AG10803 (cell line): ENCODE measurements at regions not wholly inside any gene's neighbourhood (a gene's known extent, or its start where the extent isn't known, plus 50 kb on each side); places are given as distances from the start of the nearest gene placed in this dataset.
A peak's percentile ranks its signal among the peaks of the same experiment; 100 is the strongest.

Experiments used
- DNase-seq: peaks from one replicate; pipeline ENCODE4 v3.0.0; 2010; ENCODE audit warnings: low read depth
- H3K4me3 ChIP-seq: 2 replicates; pipeline ENCODE4 v1.5.1; 2011; ENCODE audit warnings: mild to moderate bottlenecking, low read length, control low read depth
- TF ChIP-seq, protein P1 (sequence below): conservative IDR thresholded peaks from 2 replicates; pipeline ENCODE4 v1.5.1; 2011; ENCODE audit warnings: mild to moderate bottlenecking, low read length, control low read depth, inconsistent platforms

GRCh38 chr1:11414926-11415538, 63.9 kb upstream of the DISP3 start:
- TF ChIP-seq, protein P1, sequence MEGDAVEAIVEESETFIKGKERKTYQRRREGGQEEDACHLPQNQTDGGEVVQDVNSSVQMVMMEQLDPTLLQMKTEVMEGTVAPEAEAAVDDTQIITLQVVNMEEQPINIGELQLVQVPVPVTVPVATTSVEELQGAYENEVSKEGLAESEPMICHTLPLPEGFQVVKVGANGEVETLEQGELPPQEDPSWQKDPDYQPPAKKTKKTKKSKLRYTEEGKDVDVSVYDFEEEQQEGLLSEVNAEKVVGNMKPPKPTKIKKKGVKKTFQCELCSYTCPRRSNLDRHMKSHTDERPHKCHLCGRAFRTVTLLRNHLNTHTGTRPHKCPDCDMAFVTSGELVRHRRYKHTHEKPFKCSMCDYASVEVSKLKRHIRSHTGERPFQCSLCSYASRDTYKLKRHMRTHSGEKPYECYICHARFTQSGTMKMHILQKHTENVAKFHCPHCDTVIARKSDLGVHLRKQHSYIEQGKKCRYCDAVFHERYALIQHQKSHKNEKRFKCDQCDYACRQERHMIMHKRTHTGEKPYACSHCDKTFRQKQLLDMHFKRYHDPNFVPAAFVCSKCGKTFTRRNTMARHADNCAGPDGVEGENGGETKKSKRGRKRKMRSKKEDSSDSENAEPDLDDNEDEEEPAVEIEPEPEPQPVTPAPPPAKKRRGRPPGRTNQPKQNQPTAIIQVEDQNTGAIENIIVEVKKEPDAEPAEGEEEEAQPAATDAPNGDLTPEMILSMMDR, result no peak
- no peak for DNase-seq
- no peak overlapping the region for H3K4me3 ChIP-seq

GRCh38 chr1:11417162-11417561, 61.8 kb upstream of the DISP3 start:
- peak; percentile 15 for DNase-seq
- TF ChIP-seq, protein P1, result no peak
- H3K4me3 ChIP-seq, result no peak overlapping the region

- H3K4me3 ChIP-seq, result no peak overlapping the region
- TF ChIP-seq, protein P1, result no peak
- no peak for DNase-seq
These were observed 60.9 kb upstream of the DISP3 start for GRCh38 chr1:11418056-11418455.

DNA sequence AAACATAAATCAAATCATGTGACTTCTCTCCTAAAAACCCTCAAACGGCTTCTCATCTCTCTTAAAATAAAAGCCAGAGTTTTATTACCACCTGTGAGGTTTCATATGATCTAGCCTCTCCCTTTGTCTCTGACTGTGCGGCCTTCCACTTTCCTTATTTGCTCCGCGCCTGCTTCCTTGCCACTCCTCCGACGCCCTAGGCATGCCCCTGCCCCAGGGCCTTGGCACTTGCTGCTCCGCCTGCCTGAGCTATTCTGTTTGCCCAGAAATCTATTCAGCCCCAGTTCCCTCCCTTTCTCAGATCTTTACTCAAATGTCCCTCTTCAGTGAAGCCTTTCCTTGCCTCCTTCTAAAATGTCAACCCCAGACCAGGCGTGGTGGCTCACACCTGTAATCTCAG, 57.5 kb upstream of the DISP3 start:
- DNase-seq, result no peak
- H3K4me3 ChIP-seq, result no peak overlapping the region
- TF ChIP-seq, protein P1, result no peak

GRCh38 chr1:11422686-11423085, 56.3 kb upstream of the DISP3 start:
- TF ChIP-seq, protein P1, result no peak
- no peak overlapping the region for H3K4me3 ChIP-seq

GRCh38 chr1:11426617-11427016, 52.3 kb upstream of the DISP3 start:
- TF ChIP-seq, protein P1, result no peak
- DNase-seq, result no peak
- no peak overlapping the region for H3K4me3 ChIP-seq

More at GRCh38 chr1:11422686-11423085, 56.3 kb upstream of the DISP3 start:
- no peak for DNase-seq

DNA sequence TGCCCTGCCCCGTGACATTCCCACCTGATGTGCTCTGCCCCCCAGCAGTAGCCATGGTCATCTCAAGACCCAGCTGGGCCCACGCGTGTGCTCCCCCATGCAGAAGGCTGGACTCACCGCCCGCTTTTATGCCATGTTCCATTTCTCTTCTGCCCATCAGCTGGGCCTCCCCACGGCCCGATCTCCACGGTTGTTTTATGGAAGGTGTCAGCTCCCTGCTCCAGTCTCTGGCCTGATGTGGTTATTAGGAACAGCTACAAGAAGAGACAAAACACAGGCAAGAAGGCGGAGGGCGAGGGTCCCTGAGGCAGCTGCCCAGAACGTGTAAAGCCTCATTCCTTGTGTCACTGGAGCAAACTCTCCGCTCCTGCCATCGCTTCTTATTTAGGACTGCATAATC, 50.2 kb upstream of the DISP3 start:
- DNase-seq, result no peak
- TF ChIP-seq, protein P1, result no peak
- no peak overlapping the region for H3K4me3 ChIP-seq
